Skeletal muscle tissue (tissue), 1 donor: ENCODE measurements at regions not wholly inside any gene's neighbourhood (a gene's known extent, or its start where the extent isn't known, plus 50 kb on each side); places are given as distances from the start of the nearest gene placed in this dataset. TPM values are rescaled to one million over a fixed set of nuclear protein-coding genes. Genes with fewer than 3 reads are reported as not detected.

Experiments
- small RNA-seq: library from RNA; depleted of rRNA; stranded (forward); fragments of <200 nt; gene quantifications from one replicate; pipeline ENCODE3, GENCODE V24; 2014

Small RNA genes in the stretch of these regions (small RNA-seq; reads per million reads assigned to genes)
- gene HMGN2P47 = not detected
